ENCODE measurements at regions not wholly inside any gene's neighbourhood (a gene's known extent, or its start where the extent isn't known, plus 50 kb on each side); places are given as distances from the start of the nearest gene placed in this dataset.

GRCh38 chr16:79826732-79827475 is 226.4 kb upstream of the MAF start:
- TF ChIP-seq, protein P1, sequence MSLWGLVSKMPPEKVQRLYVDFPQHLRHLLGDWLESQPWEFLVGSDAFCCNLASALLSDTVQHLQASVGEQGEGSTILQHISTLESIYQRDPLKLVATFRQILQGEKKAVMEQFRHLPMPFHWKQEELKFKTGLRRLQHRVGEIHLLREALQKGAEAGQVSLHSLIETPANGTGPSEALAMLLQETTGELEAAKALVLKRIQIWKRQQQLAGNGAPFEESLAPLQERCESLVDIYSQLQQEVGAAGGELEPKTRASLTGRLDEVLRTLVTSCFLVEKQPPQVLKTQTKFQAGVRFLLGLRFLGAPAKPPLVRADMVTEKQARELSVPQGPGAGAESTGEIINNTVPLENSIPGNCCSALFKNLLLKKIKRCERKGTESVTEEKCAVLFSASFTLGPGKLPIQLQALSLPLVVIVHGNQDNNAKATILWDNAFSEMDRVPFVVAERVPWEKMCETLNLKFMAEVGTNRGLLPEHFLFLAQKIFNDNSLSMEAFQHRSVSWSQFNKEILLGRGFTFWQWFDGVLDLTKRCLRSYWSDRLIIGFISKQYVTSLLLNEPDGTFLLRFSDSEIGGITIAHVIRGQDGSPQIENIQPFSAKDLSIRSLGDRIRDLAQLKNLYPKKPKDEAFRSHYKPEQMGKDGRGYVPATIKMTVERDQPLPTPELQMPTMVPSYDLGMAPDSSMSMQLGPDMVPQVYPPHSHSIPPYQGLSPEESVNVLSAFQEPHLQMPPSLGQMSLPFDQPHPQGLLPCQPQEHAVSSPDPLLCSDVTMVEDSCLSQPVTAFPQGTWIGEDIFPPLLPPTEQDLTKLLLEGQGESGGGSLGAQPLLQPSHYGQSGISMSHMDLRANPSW (CRISPR knock-in tag; conservative IDR thresholded peaks at IDR 0.05; ENCODE audit: low read depth): no peak
- TF ChIP-seq ZNF121 (CRISPR knock-in tag; IDR thresholded peaks at IDR 0.05): no peak
- TF ChIP-seq E2F1 (CRISPR knock-in tag; IDR thresholded peaks at IDR 0.05): no peak
- no peak for TF ChIP-seq CREB1 (CRISPR knock-in tag; IDR thresholded peaks at IDR 0.05)
- no peak for TF ChIP-seq CTCF (IDR thresholded peaks at IDR 0.05)
- TF ChIP-seq TEAD4 (CRISPR knock-in tag; IDR thresholded peaks at IDR 0.05): no peak
- TF ChIP-seq ETV6 (CRISPR knock-in tag; IDR thresholded peaks at IDR 0.05): no peak
- no peak for TF ChIP-seq FOXJ3 (CRISPR knock-in tag; IDR thresholded peaks at IDR 0.05; ENCODE audit: borderline replicate concordance)

Measured in WTC11 (cell line).